SK-N-MC (cell line): ENCODE measurements at regions not wholly inside any gene's neighbourhood (a gene's known extent, or its start where the extent isn't known, plus 50 kb on each side); places are given as distances from the start of the nearest gene placed in this dataset.

Source experiments
- EZH2 ChIP-seq: fragments of 200-600 bp; sonication (generic); IDR thresholded peaks from one replicate; pipeline ENCODE4 v1.6.1; 2017; ENCODE audit warnings: antibody characterized with exemption
- POLR2AphosphoS5 ChIP-seq: IDR thresholded peaks from 2 replicates; pipeline ENCODE4 v1.6.1; 2012; ENCODE audit warnings: mild to moderate bottlenecking, low read depth, low read length, borderline replicate concordance

DNA sequence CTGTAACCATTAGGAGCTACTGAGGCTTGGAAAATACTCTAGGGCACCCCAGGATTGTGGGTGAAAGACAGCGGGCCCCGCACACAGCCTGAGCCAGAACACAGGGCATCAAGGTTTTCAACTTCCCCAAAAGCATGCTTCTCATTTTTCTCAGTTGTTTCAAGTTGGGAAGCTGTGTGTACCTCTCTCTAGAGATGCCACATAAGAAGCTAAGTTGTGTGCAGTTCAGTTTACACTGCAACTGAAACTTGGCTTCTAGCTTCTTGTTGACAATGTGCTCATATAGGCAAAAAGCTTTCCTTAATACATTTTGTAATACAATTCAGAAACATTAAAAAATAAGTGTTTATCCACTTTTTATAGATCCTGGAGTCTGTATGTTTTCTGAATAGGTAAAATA lies 88.1 kb upstream of the PTPRR start:
- TF ChIP-seq EZH2 (no peak), POLR2AphosphoS5 (no peak)
